ENCODE measurements at regions not wholly inside any gene's neighbourhood (a gene's known extent, or its start where the extent isn't known, plus 50 kb on each side); places are given as distances from the start of the nearest gene placed in this dataset.
A peak's percentile ranks its signal among the peaks of the same experiment; 100 is the strongest.

- TF ChIP-seq REPIN1 (CRISPR knock-in tag; IDR thresholded peaks at IDR 0.05; ENCODE audit: borderline replicate concordance, low read depth) (no peak), MYC (CRISPR knock-in tag; IDR thresholded peaks at IDR 0.05; ENCODE audit: borderline replicate concordance) (no peak), ZNF607 (CRISPR knock-in tag; IDR thresholded peaks at IDR 0.05; ENCODE audit: borderline replicate concordance) (no peak), SALL1 (CRISPR knock-in tag; IDR thresholded peaks at IDR 0.05) (peak; percentile 18; the same call in 1 of the 2 replicates), KLF6 (CRISPR knock-in tag; IDR thresholded peaks at IDR 0.05) (no peak), ZNF629 (CRISPR knock-in tag; conservative IDR thresholded peaks at IDR 0.05) (no peak), CEBPB (IDR thresholded peaks at IDR 0.05; ENCODE audit: borderline replicate concordance, low read depth, low read length) (no peak)
- TF ChIP-seq, protein P1, sequence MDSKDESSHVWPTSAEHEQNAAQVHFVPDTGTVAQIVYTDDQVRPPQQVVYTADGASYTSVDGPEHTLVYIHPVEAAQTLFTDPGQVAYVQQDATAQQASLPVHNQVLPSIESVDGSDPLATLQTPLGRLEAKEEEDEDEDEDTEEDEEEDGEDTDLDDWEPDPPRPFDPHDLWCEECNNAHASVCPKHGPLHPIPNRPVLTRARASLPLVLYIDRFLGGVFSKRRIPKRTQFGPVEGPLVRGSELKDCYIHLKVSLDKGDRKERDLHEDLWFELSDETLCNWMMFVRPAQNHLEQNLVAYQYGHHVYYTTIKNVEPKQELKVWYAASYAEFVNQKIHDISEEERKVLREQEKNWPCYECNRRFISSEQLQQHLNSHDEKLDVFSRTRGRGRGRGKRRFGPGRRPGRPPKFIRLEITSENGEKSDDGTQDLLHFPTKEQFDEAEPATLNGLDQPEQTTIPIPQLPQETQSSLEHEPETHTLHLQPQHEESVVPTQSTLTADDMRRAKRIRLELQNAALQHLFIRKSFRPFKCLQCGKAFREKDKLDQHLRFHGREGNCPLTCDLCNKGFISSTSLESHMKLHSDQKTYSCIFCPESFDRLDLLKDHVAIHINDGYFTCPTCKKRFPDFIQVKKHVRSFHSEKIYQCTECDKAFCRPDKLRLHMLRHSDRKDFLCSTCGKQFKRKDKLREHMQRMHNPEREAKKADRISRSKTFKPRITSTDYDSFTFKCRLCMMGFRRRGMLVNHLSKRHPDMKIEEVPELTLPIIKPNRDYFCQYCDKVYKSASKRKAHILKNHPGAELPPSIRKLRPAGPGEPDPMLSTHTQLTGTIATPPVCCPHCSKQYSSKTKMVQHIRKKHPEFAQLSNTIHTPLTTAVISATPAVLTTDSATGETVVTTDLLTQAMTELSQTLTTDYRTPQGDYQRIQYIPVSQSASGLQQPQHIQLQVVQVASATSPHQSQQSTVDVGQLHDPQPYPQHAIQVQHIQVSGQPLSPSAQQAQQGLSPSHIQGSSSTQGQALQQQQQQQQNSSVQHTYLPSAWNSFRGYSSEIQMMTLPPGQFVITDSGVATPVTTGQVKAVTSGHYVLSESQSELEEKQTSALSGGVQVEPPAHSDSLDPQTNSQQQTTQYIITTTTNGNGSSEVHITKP (CRISPR knock-in tag; IDR thresholded peaks at IDR 0.05; ENCODE audit: low read depth) = no peak
These were observed 134.3 kb downstream of the MACROH2A1 start for GRCh38 chr5:135264451-135265440.

Measured in HepG2 (cell line).